Prostate gland (tissue), 2 donors: ENCODE measurements at regions not wholly inside any gene's neighbourhood (a gene's known extent, or its start where the extent isn't known, plus 50 kb on each side); places are given as distances from the start of the nearest gene placed in this dataset.

ENCODE experiments used
- CTCF ChIP-seq, 4 experiments: fragments of 200-600 bp in 2 of 4; fragments of 450-650 bp in 2 of 4; sonication (generic) in 2 of 4; IDR thresholded peaks; 1 replicate in 3 of 4; 2 replicates in 1 of 4; pipeline ENCODE4 v1.5.1; 2016 to 2019; ENCODE audit warnings: antibody characterized with exemption in 4 of 4, mild to moderate bottlenecking in 2 of 4, moderate library complexity in 2 of 4
- POLR2A ChIP-seq: fragments of 450-650 bp; IDR thresholded peaks from one replicate; pipeline ENCODE4 v1.6.1; 2016; ENCODE audit warnings: antibody characterized with exemption, mild to moderate bottlenecking

- TF ChIP-seq POLR2A (no peak), CTCF (IDR thresholded peaks at IDR 0.05) (no peak)
Measured at GRCh38 chr4:24416293-24416692, 168.1 kb downstream of the DHX15 start.
